ENCODE measurements at regions not wholly inside any gene's neighbourhood (a gene's known extent, or its start where the extent isn't known, plus 50 kb on each side); places are given as distances from the start of the nearest gene placed in this dataset.
"Not testable (repeated sequence)": the region's sequence is repeated elsewhere in the genome, so short reads cannot be mapped to it uniquely, and the experiment has no call there.

DNA sequence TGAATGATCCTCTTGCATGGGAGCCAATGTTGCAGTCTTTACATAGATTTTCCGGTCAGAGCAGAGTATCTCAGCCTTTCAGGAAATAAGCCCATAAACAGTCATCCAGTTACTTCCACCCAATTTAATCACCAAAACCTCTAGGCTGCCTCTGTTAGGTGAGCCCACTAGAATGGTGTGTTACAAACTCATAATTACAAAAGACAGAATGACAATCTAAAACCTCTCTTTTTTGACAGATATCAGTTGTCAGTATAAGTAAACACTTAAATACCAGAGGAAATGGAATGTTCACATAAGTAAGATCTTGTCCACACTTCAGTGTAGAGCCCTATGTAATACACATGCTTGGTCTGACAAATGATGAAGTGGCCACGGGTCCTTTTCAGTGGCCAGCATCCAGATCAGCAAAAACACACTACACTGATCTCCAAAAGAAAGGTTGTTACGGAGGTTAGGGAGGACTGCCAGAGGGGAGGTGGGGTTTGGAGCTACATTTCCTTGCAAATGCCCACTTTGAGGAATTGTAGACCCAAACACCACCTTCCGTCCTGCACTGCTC is 71.3 kb upstream of the FBXO28 start:
- H3K4me2 ChIP-seq (ENCODE audit: low read depth, low read length, poor library complexity, severe bottlenecking), result no peak overlapping the region
- no peak overlapping the region for H2AFZ ChIP-seq (ENCODE audit: low read length)
- H3F3A ChIP-seq (ENCODE audit: low read depth), result no peaks in the 10 kb centered on the region
- H3K36me3 ChIP-seq (ENCODE audit: insufficient read depth, low read length), result no peaks in the 10 kb centered on the region
- no peak overlapping the region for H3K9ac ChIP-seq (ENCODE audit: low read depth, low read length, poor library complexity, severe bottlenecking)
- H3K79me2 ChIP-seq (ENCODE audit: insufficient read depth, low read length), result no peaks in the 10 kb centered on the region
- H3K27me3 ChIP-seq (ENCODE audit: insufficient read depth, low read length, poor library complexity, severe bottlenecking), result no peaks in the 10 kb centered on the region
- H3K9me2 ChIP-seq (replicated peaks; ENCODE audit: low read depth, low read length), result no peaks in the 10 kb centered on the region
- no peak overlapping the region for H3K4me3 ChIP-seq (ENCODE audit: low read length, poor library complexity, severe bottlenecking)
- H3K4me1 ChIP-seq (ENCODE audit: insufficient read depth, low read length, poor library complexity, severe bottlenecking), result no peaks in the 10 kb centered on the region
- no peaks in the 10 kb centered on the region for H4K20me1 ChIP-seq (ENCODE audit: insufficient read depth, low read length, poor library complexity, severe bottlenecking)
- TF ChIP-seq EZH2phosphoT487 (IDR thresholded peaks at IDR 0.05; ENCODE audit: borderline replicate concordance), result no peak
- TF ChIP-seq, protein P1, sequence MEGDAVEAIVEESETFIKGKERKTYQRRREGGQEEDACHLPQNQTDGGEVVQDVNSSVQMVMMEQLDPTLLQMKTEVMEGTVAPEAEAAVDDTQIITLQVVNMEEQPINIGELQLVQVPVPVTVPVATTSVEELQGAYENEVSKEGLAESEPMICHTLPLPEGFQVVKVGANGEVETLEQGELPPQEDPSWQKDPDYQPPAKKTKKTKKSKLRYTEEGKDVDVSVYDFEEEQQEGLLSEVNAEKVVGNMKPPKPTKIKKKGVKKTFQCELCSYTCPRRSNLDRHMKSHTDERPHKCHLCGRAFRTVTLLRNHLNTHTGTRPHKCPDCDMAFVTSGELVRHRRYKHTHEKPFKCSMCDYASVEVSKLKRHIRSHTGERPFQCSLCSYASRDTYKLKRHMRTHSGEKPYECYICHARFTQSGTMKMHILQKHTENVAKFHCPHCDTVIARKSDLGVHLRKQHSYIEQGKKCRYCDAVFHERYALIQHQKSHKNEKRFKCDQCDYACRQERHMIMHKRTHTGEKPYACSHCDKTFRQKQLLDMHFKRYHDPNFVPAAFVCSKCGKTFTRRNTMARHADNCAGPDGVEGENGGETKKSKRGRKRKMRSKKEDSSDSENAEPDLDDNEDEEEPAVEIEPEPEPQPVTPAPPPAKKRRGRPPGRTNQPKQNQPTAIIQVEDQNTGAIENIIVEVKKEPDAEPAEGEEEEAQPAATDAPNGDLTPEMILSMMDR (conservative IDR thresholded peaks at IDR 0.05; ENCODE audit: low read length), result no peak
- no peaks in the 10 kb centered on the region for H3K9me3 ChIP-seq (ENCODE audit: insufficient read depth, low read depth, low read length)

DNA sequence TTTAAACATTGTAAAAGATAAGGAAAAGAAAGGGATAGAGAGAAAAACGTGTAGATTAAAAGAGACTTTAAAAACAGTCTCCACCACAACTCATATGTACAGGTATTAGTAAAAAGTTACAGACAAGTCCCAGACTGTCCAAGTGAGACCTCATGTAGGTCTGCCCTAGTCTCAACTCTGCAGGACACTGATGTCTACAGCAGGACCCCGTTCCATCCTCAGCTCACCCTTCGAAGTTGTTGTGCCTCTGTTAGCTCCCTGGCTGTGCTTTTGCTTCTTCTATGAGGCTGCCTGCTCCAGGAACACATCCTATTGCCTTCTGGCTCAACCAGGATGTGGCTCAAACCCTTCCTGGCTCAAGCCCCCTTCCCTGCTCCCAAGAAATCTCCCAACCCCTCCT is 72.9 kb upstream of the FBXO28 start:
- H3K4me1 ChIP-seq (ENCODE audit: insufficient read depth, low read length, poor library complexity, severe bottlenecking), result no peaks in the 10 kb centered on the region
- TF ChIP-seq EZH2phosphoT487 (IDR thresholded peaks at IDR 0.05; ENCODE audit: borderline replicate concordance), result no peak
- TF ChIP-seq, protein P1 (conservative IDR thresholded peaks at IDR 0.05; ENCODE audit: low read length), result no peak

DNA sequence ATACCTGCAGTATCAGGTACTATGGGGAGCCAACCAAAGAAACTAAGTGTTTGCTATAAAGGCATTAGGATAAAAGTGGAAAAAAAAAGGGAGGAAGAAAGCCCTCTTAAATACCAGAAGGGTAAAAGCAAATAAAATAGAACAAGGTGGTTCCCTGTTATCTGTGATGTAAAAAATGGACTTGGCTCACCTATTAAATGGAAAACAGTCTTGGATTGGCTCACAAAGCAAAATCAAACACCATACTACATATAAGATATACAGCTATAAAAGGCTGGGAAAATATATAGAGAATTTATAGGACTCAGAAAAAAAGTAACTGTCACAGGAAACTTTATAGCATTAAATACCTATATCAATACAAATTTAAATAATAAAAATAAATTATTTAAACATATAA is 73.5 kb upstream of the FBXO28 start:
- not testable (repeated sequence) for H3K4me3 ChIP-seq (ENCODE audit: low read length, poor library complexity, severe bottlenecking); H3K9me2 ChIP-seq (replicated peaks; ENCODE audit: low read depth, low read length); H3K4me1 ChIP-seq (ENCODE audit: insufficient read depth, low read length, poor library complexity, severe bottlenecking); H4K20me1 ChIP-seq (ENCODE audit: insufficient read depth, low read length, poor library complexity, severe bottlenecking); H3K4me2 ChIP-seq (ENCODE audit: low read depth, low read length, poor library complexity, severe bottlenecking); H3K27me3 ChIP-seq (ENCODE audit: insufficient read depth, low read length, poor library complexity, severe bottlenecking); H3K9me3 ChIP-seq (ENCODE audit: insufficient read depth, low read depth, low read length); H3K9ac ChIP-seq (ENCODE audit: low read depth, low read length, poor library complexity, severe bottlenecking); H3F3A ChIP-seq (ENCODE audit: low read depth); H3K79me2 ChIP-seq (ENCODE audit: insufficient read depth, low read length); H3K36me3 ChIP-seq (ENCODE audit: insufficient read depth, low read length); H2AFZ ChIP-seq (ENCODE audit: low read length)

More for the DNA sequence above, 72.9 kb upstream of the FBXO28 start:
- H3F3A ChIP-seq (ENCODE audit: low read depth), result no peaks in the 10 kb centered on the region
- no peaks in the 10 kb centered on the region for H3K36me3 ChIP-seq (ENCODE audit: insufficient read depth, low read length)
- H3K79me2 ChIP-seq (ENCODE audit: insufficient read depth, low read length), result no peaks in the 10 kb centered on the region
- no peak overlapping the region for H3K4me3 ChIP-seq (ENCODE audit: low read length, poor library complexity, severe bottlenecking)
- H3K9ac ChIP-seq (ENCODE audit: low read depth, low read length, poor library complexity, severe bottlenecking), result no peak overlapping the region
- no peaks in the 10 kb centered on the region for H3K9me3 ChIP-seq (ENCODE audit: insufficient read depth, low read depth, low read length)
- no peaks in the 10 kb centered on the region for H3K27me3 ChIP-seq (ENCODE audit: insufficient read depth, low read length, poor library complexity, severe bottlenecking)
- H3K9me2 ChIP-seq (replicated peaks; ENCODE audit: low read depth, low read length), result no peaks in the 10 kb centered on the region
- H3K4me2 ChIP-seq (ENCODE audit: low read depth, low read length, poor library complexity, severe bottlenecking), result no peak overlapping the region
- H4K20me1 ChIP-seq (ENCODE audit: insufficient read depth, low read length, poor library complexity, severe bottlenecking), result no peaks in the 10 kb centered on the region
- H2AFZ ChIP-seq (ENCODE audit: low read length), result no peak overlapping the region

DNA sequence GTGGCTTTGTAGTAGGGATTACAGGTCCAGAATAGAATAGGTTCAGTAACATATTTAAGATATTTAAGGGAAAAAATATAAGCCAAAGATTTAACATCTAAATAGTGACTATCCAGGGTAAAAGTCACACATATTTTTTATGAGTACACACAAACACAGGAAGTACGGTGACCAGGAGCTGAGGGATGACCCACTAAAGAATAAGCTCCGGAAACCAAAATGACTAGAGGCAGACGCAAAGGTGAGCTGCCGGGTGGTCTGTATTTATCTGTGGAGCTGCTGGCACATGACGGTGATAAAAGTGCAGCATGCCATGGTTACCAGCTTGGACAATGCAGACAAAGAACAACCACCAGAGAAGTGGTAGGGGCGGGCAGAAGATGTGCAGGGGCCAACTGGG is 73.9 kb upstream of the FBXO28 start:
- H4K20me1 ChIP-seq (ENCODE audit: insufficient read depth, low read length, poor library complexity, severe bottlenecking); H3K9ac ChIP-seq (ENCODE audit: low read depth, low read length, poor library complexity, severe bottlenecking); H3K79me2 ChIP-seq (ENCODE audit: insufficient read depth, low read length); H3K9me2 ChIP-seq (replicated peaks; ENCODE audit: low read depth, low read length); H3K9me3 ChIP-seq (ENCODE audit: insufficient read depth, low read depth, low read length); H3K36me3 ChIP-seq (ENCODE audit: insufficient read depth, low read length); H2AFZ ChIP-seq (ENCODE audit: low read length); H3K4me3 ChIP-seq (ENCODE audit: low read length, poor library complexity, severe bottlenecking); H3K4me1 ChIP-seq (ENCODE audit: insufficient read depth, low read length, poor library complexity, severe bottlenecking); H3F3A ChIP-seq (ENCODE audit: low read depth); H3K27me3 ChIP-seq (ENCODE audit: insufficient read depth, low read length, poor library complexity, severe bottlenecking); H3K4me2 ChIP-seq (ENCODE audit: low read depth, low read length, poor library complexity, severe bottlenecking): not testable (repeated sequence)

DNA sequence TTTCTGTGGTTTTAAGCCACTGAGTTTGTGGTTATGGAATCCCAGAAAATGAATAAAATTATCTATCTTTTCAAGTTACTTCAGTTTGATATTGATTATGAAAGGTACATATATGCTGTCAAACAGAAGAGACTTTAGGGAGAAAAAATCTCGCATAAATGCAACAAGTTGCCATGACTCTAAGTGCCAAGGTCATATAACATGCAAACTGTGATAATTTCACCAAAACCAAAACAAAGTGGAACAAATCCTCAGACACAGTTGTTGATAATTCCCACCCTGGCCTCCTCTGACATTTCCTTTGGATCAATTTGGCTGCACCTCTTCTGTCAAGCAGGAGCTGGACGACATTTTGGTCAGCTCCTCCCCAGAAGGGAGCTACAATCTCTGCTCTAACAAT is 75.1 kb upstream of the FBXO28 start:
- H3K9me3 ChIP-seq (ENCODE audit: insufficient read depth, low read depth, low read length); H3K9me2 ChIP-seq (replicated peaks; ENCODE audit: low read depth, low read length); H3K9ac ChIP-seq (ENCODE audit: low read depth, low read length, poor library complexity, severe bottlenecking); H4K20me1 ChIP-seq (ENCODE audit: insufficient read depth, low read length, poor library complexity, severe bottlenecking); H3K79me2 ChIP-seq (ENCODE audit: insufficient read depth, low read length); H3K27me3 ChIP-seq (ENCODE audit: insufficient read depth, low read length, poor library complexity, severe bottlenecking); H3K4me1 ChIP-seq (ENCODE audit: insufficient read depth, low read length, poor library complexity, severe bottlenecking); H3K4me2 ChIP-seq (ENCODE audit: low read depth, low read length, poor library complexity, severe bottlenecking); H3K36me3 ChIP-seq (ENCODE audit: insufficient read depth, low read length); H3K4me3 ChIP-seq (ENCODE audit: low read length, poor library complexity, severe bottlenecking); H3F3A ChIP-seq (ENCODE audit: low read depth); H2AFZ ChIP-seq (ENCODE audit: low read length): not testable (repeated sequence)

DNA sequence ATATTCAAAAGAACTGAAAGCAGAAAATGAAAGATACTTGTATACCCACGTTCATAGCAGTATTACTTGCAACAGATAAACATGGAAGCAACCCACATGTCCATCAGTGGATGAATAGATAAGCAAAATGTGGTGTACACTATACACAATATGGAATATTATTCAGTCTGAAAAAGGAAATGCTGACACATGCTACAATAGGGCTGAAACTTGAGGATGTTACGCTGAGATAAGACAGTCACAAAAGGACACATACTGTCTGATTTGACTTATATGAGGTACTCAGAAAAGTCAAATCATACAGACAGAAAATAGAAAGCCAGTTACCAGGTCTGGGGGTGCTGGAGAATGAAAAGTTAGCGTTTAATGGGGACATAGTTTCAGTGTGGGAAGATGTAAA is 76.5 kb upstream of the FBXO28 start:
- not testable (repeated sequence) for H3K9me3 ChIP-seq (ENCODE audit: insufficient read depth, low read depth, low read length); H3K36me3 ChIP-seq (ENCODE audit: insufficient read depth, low read length); H3K27me3 ChIP-seq (ENCODE audit: insufficient read depth, low read length, poor library complexity, severe bottlenecking); H3F3A ChIP-seq (ENCODE audit: low read depth); H4K20me1 ChIP-seq (ENCODE audit: insufficient read depth, low read length, poor library complexity, severe bottlenecking); H3K9ac ChIP-seq (ENCODE audit: low read depth, low read length, poor library complexity, severe bottlenecking); H3K4me2 ChIP-seq (ENCODE audit: low read depth, low read length, poor library complexity, severe bottlenecking); H3K4me3 ChIP-seq (ENCODE audit: low read length, poor library complexity, severe bottlenecking); H3K79me2 ChIP-seq (ENCODE audit: insufficient read depth, low read length); H2AFZ ChIP-seq (ENCODE audit: low read length); H3K9me2 ChIP-seq (replicated peaks; ENCODE audit: low read depth, low read length); H3K4me1 ChIP-seq (ENCODE audit: insufficient read depth, low read length, poor library complexity, severe bottlenecking)
